ENCODE measurements at regions not wholly inside any gene's neighbourhood (a gene's known extent, or its start where the extent isn't known, plus 50 kb on each side); places are given as distances from the start of the nearest gene placed in this dataset.

GRCh38 chr11:128187377-128187776 lies 400.0 kb downstream of the ETS1 start:
- no peak overlapping the region for H3K27ac ChIP-seq
- WGBS: 87% methylated on average over 4 of the region's 4 CpGs
- TF ChIP-seq EP300 (IDR thresholded peaks at IDR 0.05) (no peak), POLR2A (IDR thresholded peaks at IDR 0.05) (no peak), POLR2AphosphoS5 (IDR thresholded peaks at IDR 0.05) (no peak)
- TF ChIP-seq, protein P1, sequence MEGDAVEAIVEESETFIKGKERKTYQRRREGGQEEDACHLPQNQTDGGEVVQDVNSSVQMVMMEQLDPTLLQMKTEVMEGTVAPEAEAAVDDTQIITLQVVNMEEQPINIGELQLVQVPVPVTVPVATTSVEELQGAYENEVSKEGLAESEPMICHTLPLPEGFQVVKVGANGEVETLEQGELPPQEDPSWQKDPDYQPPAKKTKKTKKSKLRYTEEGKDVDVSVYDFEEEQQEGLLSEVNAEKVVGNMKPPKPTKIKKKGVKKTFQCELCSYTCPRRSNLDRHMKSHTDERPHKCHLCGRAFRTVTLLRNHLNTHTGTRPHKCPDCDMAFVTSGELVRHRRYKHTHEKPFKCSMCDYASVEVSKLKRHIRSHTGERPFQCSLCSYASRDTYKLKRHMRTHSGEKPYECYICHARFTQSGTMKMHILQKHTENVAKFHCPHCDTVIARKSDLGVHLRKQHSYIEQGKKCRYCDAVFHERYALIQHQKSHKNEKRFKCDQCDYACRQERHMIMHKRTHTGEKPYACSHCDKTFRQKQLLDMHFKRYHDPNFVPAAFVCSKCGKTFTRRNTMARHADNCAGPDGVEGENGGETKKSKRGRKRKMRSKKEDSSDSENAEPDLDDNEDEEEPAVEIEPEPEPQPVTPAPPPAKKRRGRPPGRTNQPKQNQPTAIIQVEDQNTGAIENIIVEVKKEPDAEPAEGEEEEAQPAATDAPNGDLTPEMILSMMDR (IDR thresholded peaks at IDR 0.05): no peak
- H3K27me3 ChIP-seq: no peaks in the 10 kb centered on the region
- no peaks in the 10 kb centered on the region for H3K36me3 ChIP-seq
- no peaks in the 10 kb centered on the region for H3K9me3 ChIP-seq
- no peaks in the 10 kb centered on the region for H3K4me1 ChIP-seq
- no peak for DNase-seq (ENCODE audit: low spot score in 2 of 2)
- no peak overlapping the region for H3K4me3 ChIP-seq

- Histone ChIP-seq H3K36me3 (no peaks in the 10 kb centered on the region), H3K4me1 (no peaks in the 10 kb centered on the region), H3K9me3 (no peaks in the 10 kb centered on the region), H3K27me3 (no peaks in the 10 kb centered on the region), H3K27ac (no peak overlapping the region), H3K4me3 (no peak overlapping the region)
- no peak for DNase-seq (ENCODE audit: low spot score in 2 of 2)
- no peak for TF ChIP-seq POLR2AphosphoS5 (IDR thresholded peaks at IDR 0.05)
- TF ChIP-seq, protein P1 (IDR thresholded peaks at IDR 0.05): no peak
- no peak for TF ChIP-seq POLR2A (IDR thresholded peaks at IDR 0.05)
- TF ChIP-seq EP300 (IDR thresholded peaks at IDR 0.05): no peak
- WGBS: 79% methylated on average over 7 of the region's 7 CpGs
These were observed 402.4 kb downstream of the ETS1 start for GRCh38 chr11:128184981-128185380.

DNA sequence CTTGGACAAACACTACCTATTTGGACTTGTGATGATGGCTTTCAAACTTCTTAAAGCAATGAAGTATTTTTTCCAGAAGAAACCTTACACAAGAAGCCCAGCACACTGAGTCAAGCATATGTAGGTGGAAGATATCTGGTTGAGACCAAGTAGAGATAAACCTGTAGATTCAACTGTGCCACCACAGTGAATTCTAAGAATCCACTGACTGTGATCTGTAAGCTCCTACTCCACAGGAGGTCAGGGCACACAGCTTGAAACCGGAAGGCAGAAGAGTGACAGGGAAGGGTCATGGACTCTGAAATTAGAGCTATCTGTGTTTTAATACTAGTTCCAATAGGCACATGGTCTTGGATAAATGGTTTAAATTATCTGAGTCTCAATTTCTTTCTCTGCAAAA lies 404.5 kb downstream of the ETS1 start:
- H3K27ac ChIP-seq: no peak overlapping the region
- TF ChIP-seq POLR2A (IDR thresholded peaks at IDR 0.05) (no peak), POLR2AphosphoS5 (IDR thresholded peaks at IDR 0.05) (no peak), EP300 (IDR thresholded peaks at IDR 0.05) (no peak)
- TF ChIP-seq, protein P1 (IDR thresholded peaks at IDR 0.05): no peak
- 90% methylated on average over 1 of the region's 1 CpG for WGBS
- no peaks in the 10 kb centered on the region for H3K4me1 ChIP-seq
- no peaks in the 10 kb centered on the region for H3K27me3 ChIP-seq
- no peak overlapping the region for H3K4me3 ChIP-seq
- H3K36me3 ChIP-seq: no peaks in the 10 kb centered on the region
- no peaks in the 10 kb centered on the region for H3K9me3 ChIP-seq
- DNase-seq (ENCODE audit: low spot score in 2 of 2): no peak

DNA sequence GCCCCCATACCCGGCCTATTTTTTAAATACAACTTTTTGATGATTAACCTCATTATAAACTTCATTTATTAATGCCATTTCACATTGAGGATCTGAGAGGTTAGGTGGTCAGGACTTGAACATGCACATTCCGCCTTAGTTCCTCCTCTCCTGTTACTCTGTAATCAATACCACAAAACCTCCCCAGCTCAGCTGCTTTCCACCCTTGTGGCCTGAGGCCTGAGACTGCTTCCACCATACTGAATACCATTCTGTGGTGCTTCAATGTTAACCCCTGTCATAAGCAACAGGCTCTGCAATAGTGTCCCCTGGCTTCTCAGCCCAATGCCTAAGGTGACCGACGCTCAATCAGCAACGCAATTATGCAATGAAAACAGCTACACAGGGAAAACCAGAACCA lies 405.4 kb downstream of the ETS1 start:
- DNase-seq (ENCODE audit: low spot score in 2 of 2): no peak
- Histone ChIP-seq H3K27me3 (no peaks in the 10 kb centered on the region), H3K36me3 (no peaks in the 10 kb centered on the region), H3K4me3 (no peak overlapping the region), H3K9me3 (no peaks in the 10 kb centered on the region), H3K4me1 (no peaks in the 10 kb centered on the region), H3K27ac (no peak overlapping the region)
- TF ChIP-seq POLR2A (IDR thresholded peaks at IDR 0.05): no peak
- TF ChIP-seq, protein P1 (IDR thresholded peaks at IDR 0.05): no peak
- TF ChIP-seq POLR2AphosphoS5 (IDR thresholded peaks at IDR 0.05): no peak
- no peak for TF ChIP-seq EP300 (IDR thresholded peaks at IDR 0.05)
- 94% methylated on average over 5 of the region's 5 CpGs for WGBS

- 82% methylated on average over 4 of the region's 4 CpGs for WGBS
- Histone ChIP-seq H3K4me1 (no peaks in the 10 kb centered on the region), H3K9me3 (no peaks in the 10 kb centered on the region), H3K27ac (no peak overlapping the region), H3K27me3 (no peaks in the 10 kb centered on the region), H3K4me3 (no peak overlapping the region), H3K36me3 (no peaks in the 10 kb centered on the region)
- DNase-seq (ENCODE audit: low spot score in 2 of 2): no peak
- TF ChIP-seq POLR2AphosphoS5 (IDR thresholded peaks at IDR 0.05) (no peak), EP300 (IDR thresholded peaks at IDR 0.05) (no peak), POLR2A (IDR thresholded peaks at IDR 0.05) (no peak)
- TF ChIP-seq, protein P1 (IDR thresholded peaks at IDR 0.05): no peak
These were observed 406.3 kb downstream of the ETS1 start for GRCh38 chr11:128181088-128181480.

Measured in suprapubic skin (tissue), 4 donors.